Endothelial cell of umbilical vein (primary cell): ENCODE measurements at regions not wholly inside any gene's neighbourhood (a gene's known extent, or its start where the extent isn't known, plus 50 kb on each side); places are given as distances from the start of the nearest gene placed in this dataset.

Experiments
- BruUV-seq: library from RNA; stranded (reverse); fragments of 400-500 nt; replicated peaks from 2 replicates; lab custom pipeline; 2021; lab: Mats Ljungman, UMichigan
- CTCF ChIA-PET: fragments of 300-600, 350-600 bp; sonication (Branson Sonifier 250); formaldehyde crosslinking; loops from one replicate; lab custom pipeline; 2021; ENCODE audit warnings: antibody characterized with exemption, inconsistent platforms; lab: Charles Lee
- POLR2A ChIA-PET: fragments of 300-600, 350-600 bp; sonication (Branson Sonifier 250); formaldehyde crosslinking; loops from one replicate; lab custom pipeline; 2021; ENCODE audit warnings: antibody characterized with exemption, inconsistent platforms; lab: Charles Lee
- DNase-seq: peaks from one replicate; pipeline ENCODE4 v3.0.0-alpha.2; 2011; ENCODE audit warnings: low read depth, low spot score
- FAIRE-seq: peaks from 2 replicates; lab custom pipeline; 2011; peaks lifted over from hg19 to GRCh38; lab: Jason Lieb, UNC
- H2AFZ ChIP-seq: 2 replicates; pipeline ENCODE4 v1.6.0; 2012; ENCODE audit warnings: low read depth, low read length, control low read depth, inconsistent platforms
- H3K27ac ChIP-seq: 2 replicates; pipeline ENCODE4 v1.5.1; 2011; ENCODE audit warnings: low read depth, mild to moderate bottlenecking, control low read depth, low read length, moderate library complexity; ENCODE audit not compliant: insufficient read depth
- H3K27me3 ChIP-seq, 2 experiments: 2 replicates each; pipeline versions ENCODE4 v1.6.0 to v1.6.1; 2011; ENCODE audit warnings: low read length in 2 of 2, mixed read lengths in 1 of 2; ENCODE audit not compliant: control insufficient read depth in 2 of 2, insufficient read depth in 2 of 2
- H3K36me3 ChIP-seq, 2 experiments: 2 replicates in 1 of 2; 3 replicates in 1 of 2; pipeline ENCODE4 v1.5.1; 2011; ENCODE audit warnings: low read length in 2 of 2, mild to moderate bottlenecking in 1 of 2, moderate library complexity in 1 of 2; ENCODE audit not compliant: control insufficient read depth in 2 of 2, insufficient read depth in 2 of 2; ENCODE audit errors: extremely low read depth in 1 of 2
- H3K4me1 ChIP-seq: 3 replicates; pipeline ENCODE4 v1.5.1; 2011; ENCODE audit warnings: mild to moderate bottlenecking, low read length; ENCODE audit not compliant: control insufficient read depth, insufficient read depth; ENCODE audit errors: extremely low read depth
- H3K4me2 ChIP-seq: 2 replicates; pipeline ENCODE4 v1.6.1; 2011; ENCODE audit warnings: low read length, control low read depth, mixed read lengths; ENCODE audit not compliant: insufficient read depth
- H3K4me3 ChIP-seq, 3 experiments: fragments of 200-600 bp in 1 of 3; sonication (generic), shearing (Covaris generic) in 1 of 3; replicated peaks in 1 of 3; 2 replicates each; pipeline ENCODE4 v1.5.1; 2011 to 2016; ENCODE audit warnings: control low read depth in 3 of 3, low read length in 3 of 3, mild to moderate bottlenecking in 2 of 3, inconsistent platforms in 1 of 3, low read depth in 1 of 3, moderate library complexity in 1 of 3; ENCODE audit not compliant: insufficient read depth in 1 of 3
- H3K79me2 ChIP-seq: 2 replicates; pipeline ENCODE4 v1.6.0; 2012; ENCODE audit warnings: low read length, inconsistent platforms; ENCODE audit not compliant: control insufficient read depth, insufficient read depth
- H3K9ac ChIP-seq: replicated peaks from 2 replicates; pipeline ENCODE3; 2011; ENCODE audit warnings: low read length, control low read depth; ENCODE audit not compliant: insufficient read depth; ENCODE audit errors: extremely low read depth
- H3K9me1 ChIP-seq: replicated peaks from 3 replicates; pipeline ENCODE4 v1.6.0; 2011; ENCODE audit warnings: mild to moderate bottlenecking, low read length; ENCODE audit not compliant: control insufficient read depth, insufficient read depth; ENCODE audit errors: extremely low read depth
- H3K9me3 ChIP-seq: replicated peaks from 2 replicates; pipeline ENCODE4 v1.5.1; 2012; ENCODE audit warnings: low read length, inconsistent platforms; ENCODE audit not compliant: control insufficient read depth, insufficient read depth
- H4K20me1 ChIP-seq: replicated peaks from 2 replicates; pipeline ENCODE3; 2011; ENCODE audit warnings: mild to moderate bottlenecking, low read length; ENCODE audit not compliant: control insufficient read depth, insufficient read depth; ENCODE audit errors: extremely low read depth
- EZH2 ChIP-seq: IDR thresholded peaks from 2 replicates; pipeline ENCODE4 v1.6.1; 2012; ENCODE audit warnings: borderline replicate concordance, low read depth, mild to moderate bottlenecking, moderate library complexity, low read length, inconsistent platforms; ENCODE audit not compliant: severe bottlenecking
- FOS ChIP-seq: IDR thresholded peaks from 2 replicates; pipeline ENCODE4 v1.6.1; 2011; ENCODE audit warnings: mild to moderate bottlenecking, low read length, moderate library complexity, borderline replicate concordance; ENCODE audit not compliant: insufficient read depth
- GATA2 ChIP-seq: IDR thresholded peaks from 2 replicates; pipeline ENCODE4 v1.7.0; 2011; ENCODE audit warnings: low read depth, mild to moderate bottlenecking, moderate library complexity, mixed read lengths, low read length; ENCODE audit not compliant: insufficient read length, insufficient read depth
- JUN ChIP-seq: IDR thresholded peaks from 2 replicates; pipeline ENCODE4 v1.6.1; 2011; ENCODE audit warnings: borderline replicate concordance, low read depth; ENCODE audit not compliant: insufficient read length, insufficient read depth
- MYC ChIP-seq: IDR thresholded peaks from one replicate; pipeline ENCODE4 v1.6.1; 2011; ENCODE audit warnings: mild to moderate bottlenecking, low read depth, low read length
- POLR2A ChIP-seq: IDR thresholded peaks from 2 replicates; pipeline ENCODE4 v1.6.1; 2012; ENCODE audit warnings: low read depth, mild to moderate bottlenecking, control low read depth, low read length
- POLR2AphosphoS5 ChIP-seq: IDR thresholded peaks from 2 replicates; pipeline ENCODE4 v1.6.1; 2012; ENCODE audit warnings: low read depth, mild to moderate bottlenecking, control low read depth, low read length, moderate library complexity; ENCODE audit not compliant: insufficient read depth
- dilution Hi-C: fragments of 300-500 bp; cut with MboI; formaldehyde crosslinking; loops from one replicate; pipeline ENCODE4 v1.15.0; 2019; ENCODE audit warnings: low sequenced_read_pairs; ENCODE audit not compliant: extremely low pct_ligation_motif_present
- intact Hi-C: fragments of 100-400 bp; cut with micrococcal nuclease; formaldehyde crosslinking; loops from one replicate; pipeline ENCODE4 v1.10.0; 2022
- TF ChIP-seq, protein P1 (sequence below), 2 donors: IDR thresholded peaks; 1 replicate in 1 of 2; 2 replicates in 1 of 2; pipeline ENCODE4 v1.5.1; 2011; ENCODE audit warnings: low read length in 2 of 2, mild to moderate bottlenecking in 2 of 2, moderate library complexity in 2 of 2, control low read depth in 1 of 2, inconsistent platforms in 1 of 2, low read depth in 1 of 2; ENCODE audit not compliant: insufficient read depth in 1 of 2; ENCODE audit errors: extremely low read depth in 1 of 2
- TF ChIP-seq, protein P2 (sequence below): IDR thresholded peaks from 2 replicates; pipeline ENCODE4 v1.6.1; 2011; ENCODE audit not compliant: insufficient read depth, insufficient read length

DNA sequence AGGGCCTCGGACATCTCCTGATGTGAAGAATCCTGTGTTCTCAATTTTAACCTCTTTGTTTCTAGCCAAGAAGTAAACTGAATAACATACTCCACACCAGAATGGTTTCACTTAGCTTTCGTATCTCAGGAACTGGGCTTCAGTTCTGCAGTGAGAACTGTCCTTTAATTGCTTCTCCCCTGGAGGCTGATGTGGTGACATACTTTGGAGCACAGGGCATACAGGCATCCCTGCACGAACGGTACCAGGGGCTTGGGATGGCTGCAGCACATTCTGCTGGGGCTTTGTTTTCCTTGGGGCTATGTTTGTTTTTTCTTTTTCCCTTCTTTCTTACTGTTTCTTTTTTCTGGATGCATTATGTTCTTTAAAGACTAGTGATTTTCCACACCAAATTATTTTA, 230.5 kb downstream of the TM9SF2 start:
- POLR2A ChIA-PET = no interaction called here
- Histone ChIP-seq H3K27ac (no peak overlapping the region), H3K36me3 (no peaks in the 10 kb centered on the region), H4K20me1 (no peaks in the 10 kb centered on the region), H3K9ac (no peak overlapping the region), H3K27me3 (no peaks in the 10 kb centered on the region), H3K4me3 (no peak overlapping the region), H3K4me2 (no peak overlapping the region), H3K9me1 (no peaks in the 10 kb centered on the region), H2AFZ (no peak overlapping the region), H3K4me1 (no peaks in the 10 kb centered on the region), H3K9me3 (no peaks in the 10 kb centered on the region), H3K79me2 (no peaks in the 10 kb centered on the region)
- intact Hi-C loops = no loop called here
- FAIRE-seq (no peak), DNase-seq (no peak)
- no TSS peak for BruUV-seq
- TF ChIP-seq POLR2AphosphoS5 (no peak), FOS (no peak), JUN (no peak), MYC (no peak), EZH2 (no peak), POLR2A (no peak), GATA2 (no peak)
- TF ChIP-seq, protein P1, sequence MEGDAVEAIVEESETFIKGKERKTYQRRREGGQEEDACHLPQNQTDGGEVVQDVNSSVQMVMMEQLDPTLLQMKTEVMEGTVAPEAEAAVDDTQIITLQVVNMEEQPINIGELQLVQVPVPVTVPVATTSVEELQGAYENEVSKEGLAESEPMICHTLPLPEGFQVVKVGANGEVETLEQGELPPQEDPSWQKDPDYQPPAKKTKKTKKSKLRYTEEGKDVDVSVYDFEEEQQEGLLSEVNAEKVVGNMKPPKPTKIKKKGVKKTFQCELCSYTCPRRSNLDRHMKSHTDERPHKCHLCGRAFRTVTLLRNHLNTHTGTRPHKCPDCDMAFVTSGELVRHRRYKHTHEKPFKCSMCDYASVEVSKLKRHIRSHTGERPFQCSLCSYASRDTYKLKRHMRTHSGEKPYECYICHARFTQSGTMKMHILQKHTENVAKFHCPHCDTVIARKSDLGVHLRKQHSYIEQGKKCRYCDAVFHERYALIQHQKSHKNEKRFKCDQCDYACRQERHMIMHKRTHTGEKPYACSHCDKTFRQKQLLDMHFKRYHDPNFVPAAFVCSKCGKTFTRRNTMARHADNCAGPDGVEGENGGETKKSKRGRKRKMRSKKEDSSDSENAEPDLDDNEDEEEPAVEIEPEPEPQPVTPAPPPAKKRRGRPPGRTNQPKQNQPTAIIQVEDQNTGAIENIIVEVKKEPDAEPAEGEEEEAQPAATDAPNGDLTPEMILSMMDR (IDR thresholded peaks at IDR 0.05; ENCODE audit: extremely low read depth in 1 of 2, insufficient read depth in 1 of 2, low read depth in 1 of 2, low read length in 2 of 2) = no peak
- TF ChIP-seq, protein P2, sequence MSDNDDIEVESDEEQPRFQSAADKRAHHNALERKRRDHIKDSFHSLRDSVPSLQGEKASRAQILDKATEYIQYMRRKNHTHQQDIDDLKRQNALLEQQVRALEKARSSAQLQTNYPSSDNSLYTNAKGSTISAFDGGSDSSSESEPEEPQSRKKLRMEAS = no peak
- CTCF ChIA-PET = no interaction called here
- dilution Hi-C loops = no loop called here
